Pancreas (tissue), 10 donors: ENCODE measurements at regions not wholly inside any gene's neighbourhood (a gene's known extent, or its start where the extent isn't known, plus 50 kb on each side); places are given as distances from the start of the nearest gene placed in this dataset.
A peak's percentile ranks its signal among the peaks of the same experiment; 100 is the strongest.

Source experiments
- ATAC-seq, 4 donors: fragments of 200-7000 bp; cut with Tn5 transposase; one replicate each; pipeline versions ENCODE4 v1.8.0 to v1.9.1; 2020; ENCODE audit warnings: mild to moderate bottlenecking in 4 of 4, moderate library complexity in 4 of 4
- DNase-seq, 6 donors: peaks; one replicate each; pipeline ENCODE4 v3.0.0-alpha.2; 2020
- FAIRE-seq: peaks from 2 replicates; lab custom pipeline; 2012; peaks lifted over from hg19 to GRCh38; lab: Jason Lieb, UNC
- H3K27ac ChIP-seq, 4 donors: fragments of 200-600 bp; sonication (generic); 1 replicate in 3 of 4; 2 replicates in 1 of 4; pipeline versions ENCODE4 v1.5.0 to v1.8.0; 2020
- H3K27me3 ChIP-seq, 4 donors: fragments of 200-600 bp; one replicate each; pipeline ENCODE4 v1.8.0; 2021
- H3K36me3 ChIP-seq, 3 donors: fragments of 200-600 bp; sonication (generic) in 1 of 3; one replicate each; pipeline versions ENCODE4 v1.5.0 to v1.8.0; 2020 to 2021
- H3K4me1 ChIP-seq, 3 donors: fragments of 200-600 bp; one replicate each; pipeline ENCODE4 v1.8.0; 2021
- H3K4me3 ChIP-seq, 4 donors: fragments of 200-600 bp; sonication (generic) in 2 of 4; one replicate each; pipeline versions ENCODE4 v1.5.0 to v1.8.0; 2020 to 2021
- H3K9me3 ChIP-seq, 4 donors: fragments of 200-600 bp; one replicate each; pipeline ENCODE4 v1.8.0; 2021
- WGBS, 2 donors: extraction: QIAGEN DNeasy Blood & Tissue Kit; methylation state at CpG; one replicate each; pipeline ENCODE4 v1.1.7; 2013; 5-methylcytosine and 5-hydroxymethylcytosine counted together
- intact Hi-C, 3 donors: fragments of 100-400 bp; cut with DNase I; formaldehyde crosslinking; loops; one replicate each; pipeline versions ENCODE4 v1.11.1 to v1.14.2; 2022
- TF ChIP-seq, protein P1 (sequence below), 4 donors: fragments of 200-600 bp; sonication (generic) in 3 of 4; IDR thresholded peaks; one replicate each; pipeline versions ENCODE4 v1.5.0 to v1.8.0; 2021; ENCODE audit warnings: antibody characterized with exemption in 4 of 4
- donor health status: healthy with polysubstance abuse.
- donor health status: DM: no; HTN: no; CAD: no; lungs with moderate emphysema.
- donor health status: DM: no; HTN: no; CAD: no.
- donor health status: control.
- donor health status: control.
- donor health status: Bipolar disorder and iron deficiency.
- donor health status: DM: yes; HTN: yes; CAD: no.
- donor health status: DM: no; HTN: no; CAD: no.
- donor health status: DM: no; HTN: no; CAD: no.
- donor health status: DM: yes; HTN: yes; CAD: no.

DNA sequence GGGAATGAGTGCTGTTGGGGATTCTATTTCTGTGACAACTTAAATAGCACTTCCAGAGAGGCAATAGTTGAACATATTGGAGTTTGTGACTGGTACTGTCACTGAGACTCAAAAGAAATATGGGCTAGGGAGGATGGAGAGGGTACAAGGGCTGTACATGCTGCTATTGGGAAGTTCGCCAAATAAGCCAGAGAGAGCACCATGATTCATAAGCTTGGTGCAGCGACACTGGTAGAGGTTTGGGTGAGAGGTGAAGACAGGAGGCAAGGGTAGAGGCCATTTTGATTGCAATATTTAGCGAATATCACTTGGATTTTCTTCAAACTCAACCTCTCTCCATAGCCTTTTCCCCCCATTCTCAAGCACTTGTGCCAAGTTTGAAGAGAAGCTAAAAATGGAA is 214.3 kb downstream of the OGFRL1 start:
- H3K4me1 ChIP-seq: no peaks in the 10 kb centered on the region
- H3K36me3 ChIP-seq: no peaks in the 10 kb centered on the region
- DNase-seq: no peak
- intact Hi-C loops: loop anchor here in 2 of 3 donors (10.0 kb wide), 1 partner anchor 118 kb away; no protein-coding TSS in a partner anchor
- TF ChIP-seq, protein P1, sequence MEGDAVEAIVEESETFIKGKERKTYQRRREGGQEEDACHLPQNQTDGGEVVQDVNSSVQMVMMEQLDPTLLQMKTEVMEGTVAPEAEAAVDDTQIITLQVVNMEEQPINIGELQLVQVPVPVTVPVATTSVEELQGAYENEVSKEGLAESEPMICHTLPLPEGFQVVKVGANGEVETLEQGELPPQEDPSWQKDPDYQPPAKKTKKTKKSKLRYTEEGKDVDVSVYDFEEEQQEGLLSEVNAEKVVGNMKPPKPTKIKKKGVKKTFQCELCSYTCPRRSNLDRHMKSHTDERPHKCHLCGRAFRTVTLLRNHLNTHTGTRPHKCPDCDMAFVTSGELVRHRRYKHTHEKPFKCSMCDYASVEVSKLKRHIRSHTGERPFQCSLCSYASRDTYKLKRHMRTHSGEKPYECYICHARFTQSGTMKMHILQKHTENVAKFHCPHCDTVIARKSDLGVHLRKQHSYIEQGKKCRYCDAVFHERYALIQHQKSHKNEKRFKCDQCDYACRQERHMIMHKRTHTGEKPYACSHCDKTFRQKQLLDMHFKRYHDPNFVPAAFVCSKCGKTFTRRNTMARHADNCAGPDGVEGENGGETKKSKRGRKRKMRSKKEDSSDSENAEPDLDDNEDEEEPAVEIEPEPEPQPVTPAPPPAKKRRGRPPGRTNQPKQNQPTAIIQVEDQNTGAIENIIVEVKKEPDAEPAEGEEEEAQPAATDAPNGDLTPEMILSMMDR (IDR thresholded peaks at IDR 0.05): no peak
- no peaks in the 10 kb centered on the region for H3K27me3 ChIP-seq
- no peak overlapping the region for H3K27ac ChIP-seq
- H3K9me3 ChIP-seq: no peaks in the 10 kb centered on the region
- 87 to 99% methylated on average over 3 of the region's 3 CpGs for WGBS, 2 donors
- FAIRE-seq: no peak
- ATAC-seq: no peak
- H3K4me3 ChIP-seq: no peak overlapping the region

DNA sequence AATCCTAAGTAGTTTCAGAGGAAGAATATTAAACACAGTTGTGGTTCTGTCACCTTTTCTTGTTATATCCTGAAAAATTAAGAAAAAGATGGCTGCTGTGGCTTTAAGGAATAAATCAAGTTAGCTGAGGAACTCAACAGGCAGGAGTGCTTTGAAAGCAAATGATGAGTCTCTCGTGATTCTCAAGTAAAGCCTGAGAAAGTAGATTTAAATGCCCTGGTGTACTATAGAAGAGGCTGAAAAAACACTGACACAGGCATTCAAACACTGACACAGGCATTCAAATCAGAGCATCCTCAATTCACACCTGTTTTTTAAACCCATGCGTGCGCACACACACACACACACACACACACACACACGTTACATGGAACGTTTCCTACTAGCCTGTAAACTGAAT is 218.6 kb downstream of the OGFRL1 start:
- TF ChIP-seq, protein P1 (IDR thresholded peaks at IDR 0.05): no peak
- no peaks in the 10 kb centered on the region for H3K4me1 ChIP-seq
- H3K9me3 ChIP-seq: no peaks in the 10 kb centered on the region
- no peak overlapping the region for H3K4me3 ChIP-seq
- DNase-seq (no peak), ATAC-seq (no peak), FAIRE-seq (no peak)
- no peaks in the 10 kb centered on the region for H3K27me3 ChIP-seq
- H3K36me3 ChIP-seq: no peaks in the 10 kb centered on the region
- no peak overlapping the region for H3K27ac ChIP-seq
- intact Hi-C loops: loop anchor here in 2 of 3 donors (10.0 kb wide), 1 partner anchor 122 kb away; no protein-coding TSS in a partner anchor
- 65 to 72% methylated on average over 5 of the region's 5 CpGs for WGBS, 2 donors

GRCh38 chr6:71509191-71510005 is 220.8 kb downstream of the OGFRL1 start:
- intact Hi-C loops: loop anchor here in 2 of 3 donors (10.0 kb wide), 1 partner anchor 125 kb away; no protein-coding TSS in a partner anchor
- TF ChIP-seq, protein P1 (IDR thresholded peaks at IDR 0.05): no peak
- ATAC-seq (no peak), FAIRE-seq (peak; percentile 54), DNase-seq (no peak)
- Histone ChIP-seq H3K4me3 (no peak overlapping the region), H3K36me3 (no peaks in the 10 kb centered on the region), H3K9me3 (no peaks in the 10 kb centered on the region), H3K27ac (no peak overlapping the region), H3K27me3 (no peaks in the 10 kb centered on the region), H3K4me1 (no peaks in the 10 kb centered on the region)
- 38 to 41% methylated on average over 1 of the region's 1 CpG for WGBS, 2 donors

DNA sequence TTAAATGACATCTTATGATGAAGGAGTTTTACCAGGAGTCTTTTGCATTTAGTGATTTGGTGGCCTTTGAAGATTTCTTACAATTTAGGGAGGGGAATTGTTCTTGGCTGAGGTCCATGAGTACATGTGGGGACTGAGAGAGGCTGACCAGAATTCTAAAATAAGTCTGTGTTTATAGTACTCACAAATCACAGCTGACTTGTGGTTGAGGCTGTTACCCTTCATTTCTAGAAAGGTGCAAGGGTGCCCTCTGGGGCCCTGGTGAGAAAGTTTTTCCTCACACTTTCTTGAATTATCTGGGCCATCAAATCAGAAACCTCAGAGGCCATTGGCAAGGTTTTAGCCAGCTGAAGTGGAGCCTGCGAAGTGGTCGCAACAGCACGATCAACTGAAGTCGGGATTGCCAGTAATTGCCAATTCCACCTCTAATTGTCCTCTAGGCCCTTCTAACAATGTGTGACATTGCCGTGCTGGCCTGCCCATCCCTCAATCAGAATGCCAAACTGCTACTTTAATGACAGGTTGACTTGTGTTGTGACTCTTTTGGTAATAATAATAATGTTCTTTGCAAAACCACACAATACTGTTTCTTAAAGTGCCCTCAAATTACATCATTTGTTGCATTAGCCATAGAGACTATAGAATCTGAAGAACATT is 221.6 kb downstream of the OGFRL1 start:
- FAIRE-seq (no peak), ATAC-seq (peak; percentile 63 to 92 (median 84)), DNase-seq (peak in 3 of 6 donors; percentile 21 to 48 (median 28))
- Histone ChIP-seq H3K9me3 (no peaks in the 10 kb centered on the region), H3K36me3 (no peaks in the 10 kb centered on the region), H3K4me1 (no peaks in the 10 kb centered on the region), H3K27me3 (no peaks in the 10 kb centered on the region), H3K27ac (no peak overlapping the region), H3K4me3 (no peak overlapping the region)
- 45 to 62% methylated on average over 5 of the region's 5 CpGs for whole genome bisulfite sequencing, 2 donors
- TF ChIP-seq, protein P1 (IDR thresholded peaks at IDR 0.05): peak in 2 of 4 donors; percentile 36 to 42
- intact Hi-C loops: no loop called here
